Gastrocnemius medialis (tissue), 4 donors: ENCODE measurements at regions not wholly inside any gene's neighbourhood (a gene's known extent, or its start where the extent isn't known, plus 50 kb on each side); places are given as distances from the start of the nearest gene placed in this dataset.

ENCODE experiments used
- POLR2A ChIP-seq, 2 donors: fragments of 450-650 bp; IDR thresholded peaks; one replicate each; pipeline ENCODE4 v1.6.1; 2017; ENCODE audit warnings: antibody characterized with exemption in 2 of 2, mild to moderate bottlenecking in 2 of 2, moderate library complexity in 2 of 2
- TF ChIP-seq, protein P1 (sequence below), 5 experiments: fragments of 450-650 bp in 3 of 5; fragments of 200-600 bp in 2 of 5; sonication (generic) in 2 of 5; IDR thresholded peaks in 4 of 5; conservative IDR thresholded peaks in 1 of 5; 1 replicate in 4 of 5; 2 replicates in 1 of 5; pipeline ENCODE4 v1.5.1; 2016 to 2019; ENCODE audit warnings: antibody characterized with exemption in 5 of 5, mild to moderate bottlenecking in 3 of 5, moderate library complexity in 3 of 5

DNA sequence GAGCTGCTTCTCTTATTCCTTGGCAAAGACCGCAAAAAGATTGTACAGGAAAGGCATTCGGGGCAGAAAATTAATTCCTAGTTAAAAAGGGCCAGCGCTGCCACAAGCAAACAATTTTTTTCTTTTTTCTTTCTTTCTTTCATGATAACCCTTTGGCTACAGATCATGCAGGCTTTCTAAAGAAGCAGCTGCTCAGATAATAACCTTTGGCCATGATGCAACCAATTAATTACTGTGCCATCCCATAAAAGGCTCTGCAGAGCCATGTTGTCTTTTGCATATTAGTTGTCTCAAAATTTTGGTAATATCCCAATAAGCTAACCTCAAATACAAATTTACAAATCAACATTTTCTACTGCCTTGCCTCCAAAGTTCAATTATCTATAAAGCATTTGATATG, 758.4 kb upstream of the SEMA6A start:
- TF ChIP-seq, protein P1, sequence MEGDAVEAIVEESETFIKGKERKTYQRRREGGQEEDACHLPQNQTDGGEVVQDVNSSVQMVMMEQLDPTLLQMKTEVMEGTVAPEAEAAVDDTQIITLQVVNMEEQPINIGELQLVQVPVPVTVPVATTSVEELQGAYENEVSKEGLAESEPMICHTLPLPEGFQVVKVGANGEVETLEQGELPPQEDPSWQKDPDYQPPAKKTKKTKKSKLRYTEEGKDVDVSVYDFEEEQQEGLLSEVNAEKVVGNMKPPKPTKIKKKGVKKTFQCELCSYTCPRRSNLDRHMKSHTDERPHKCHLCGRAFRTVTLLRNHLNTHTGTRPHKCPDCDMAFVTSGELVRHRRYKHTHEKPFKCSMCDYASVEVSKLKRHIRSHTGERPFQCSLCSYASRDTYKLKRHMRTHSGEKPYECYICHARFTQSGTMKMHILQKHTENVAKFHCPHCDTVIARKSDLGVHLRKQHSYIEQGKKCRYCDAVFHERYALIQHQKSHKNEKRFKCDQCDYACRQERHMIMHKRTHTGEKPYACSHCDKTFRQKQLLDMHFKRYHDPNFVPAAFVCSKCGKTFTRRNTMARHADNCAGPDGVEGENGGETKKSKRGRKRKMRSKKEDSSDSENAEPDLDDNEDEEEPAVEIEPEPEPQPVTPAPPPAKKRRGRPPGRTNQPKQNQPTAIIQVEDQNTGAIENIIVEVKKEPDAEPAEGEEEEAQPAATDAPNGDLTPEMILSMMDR (IDR thresholded peaks at IDR 0.05 in 4 of 5, conservative IDR thresholded peaks at IDR 0.05 in 1 of 5): no peak
- no peak for TF ChIP-seq POLR2A (IDR thresholded peaks at IDR 0.05)
